ENCODE measurements at regions not wholly inside any gene's neighbourhood (a gene's known extent, or its start where the extent isn't known, plus 50 kb on each side); places are given as distances from the start of the nearest gene placed in this dataset.
"Not testable (repeated sequence)": the region's sequence is repeated elsewhere in the genome, so short reads cannot be mapped to it uniquely, and the experiment has no call there.

DNA sequence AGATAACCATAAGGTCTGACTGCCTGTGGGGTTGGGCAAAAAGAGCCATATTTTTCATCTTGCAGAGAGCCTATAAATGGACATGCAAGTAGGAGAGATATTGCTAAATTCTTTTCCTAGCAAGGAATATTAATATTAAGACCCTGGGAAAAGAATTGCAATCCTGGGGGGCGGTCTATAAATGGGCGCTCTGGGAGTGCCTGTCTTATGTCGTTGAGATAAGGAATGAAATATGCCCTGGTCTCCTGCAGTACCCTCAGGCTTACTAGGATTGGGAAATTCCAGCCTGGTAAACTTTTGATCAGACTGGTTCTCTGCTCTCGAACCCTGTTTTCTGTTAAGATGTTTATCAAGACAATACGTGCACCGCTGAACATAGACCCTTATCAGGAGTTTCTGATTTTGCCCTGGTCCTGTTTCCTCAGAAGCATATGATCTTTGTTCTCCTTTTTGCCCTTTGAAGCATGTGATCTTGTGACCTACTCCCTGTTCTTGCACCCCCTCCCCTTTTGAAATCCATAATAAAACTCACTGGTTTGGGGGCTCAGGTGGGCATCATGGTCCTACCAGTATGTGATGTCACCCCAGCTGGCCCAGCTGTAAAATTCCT is 1458.3 kb downstream of the PCDH9 start:
- not testable (repeated sequence) for TF ChIP-seq CTCF (conservative IDR thresholded peaks at IDR 0.05; ENCODE audit: low read depth, low read length); BHLHE40 (IDR thresholded peaks at IDR 0.05; ENCODE audit: low read depth, low read length); FOS (IDR thresholded peaks at IDR 0.05; ENCODE audit: low read depth, low read length); MXI1 (IDR thresholded peaks at IDR 0.05; ENCODE audit: borderline replicate concordance, low read depth, low read length); POLR2A (IDR thresholded peaks at IDR 0.05; ENCODE audit: low read depth, low read length); MAFK (IDR thresholded peaks at IDR 0.05; ENCODE audit: low read depth, low read length)
- TF ChIP-seq, protein P1, sequence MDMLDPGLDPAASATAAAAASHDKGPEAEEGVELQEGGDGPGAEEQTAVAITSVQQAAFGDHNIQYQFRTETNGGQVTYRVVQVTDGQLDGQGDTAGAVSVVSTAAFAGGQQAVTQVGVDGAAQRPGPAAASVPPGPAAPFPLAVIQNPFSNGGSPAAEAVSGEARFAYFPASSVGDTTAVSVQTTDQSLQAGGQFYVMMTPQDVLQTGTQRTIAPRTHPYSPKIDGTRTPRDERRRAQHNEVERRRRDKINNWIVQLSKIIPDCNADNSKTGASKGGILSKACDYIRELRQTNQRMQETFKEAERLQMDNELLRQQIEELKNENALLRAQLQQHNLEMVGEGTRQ (IDR thresholded peaks at IDR 0.05; ENCODE audit: low read depth, low read length): not testable (repeated sequence)
- TF ChIP-seq, protein P2, sequence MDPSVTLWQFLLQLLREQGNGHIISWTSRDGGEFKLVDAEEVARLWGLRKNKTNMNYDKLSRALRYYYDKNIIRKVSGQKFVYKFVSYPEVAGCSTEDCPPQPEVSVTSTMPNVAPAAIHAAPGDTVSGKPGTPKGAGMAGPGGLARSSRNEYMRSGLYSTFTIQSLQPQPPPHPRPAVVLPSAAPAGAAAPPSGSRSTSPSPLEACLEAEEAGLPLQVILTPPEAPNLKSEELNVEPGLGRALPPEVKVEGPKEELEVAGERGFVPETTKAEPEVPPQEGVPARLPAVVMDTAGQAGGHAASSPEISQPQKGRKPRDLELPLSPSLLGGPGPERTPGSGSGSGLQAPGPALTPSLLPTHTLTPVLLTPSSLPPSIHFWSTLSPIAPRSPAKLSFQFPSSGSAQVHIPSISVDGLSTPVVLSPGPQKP (IDR thresholded peaks at IDR 0.05; ENCODE audit: borderline replicate concordance, low read depth, low read length): not testable (repeated sequence)
